Endothelial cell of umbilical vein (primary cell): ENCODE measurements at regions not wholly inside any gene's neighbourhood (a gene's known extent, or its start where the extent isn't known, plus 50 kb on each side); places are given as distances from the start of the nearest gene placed in this dataset.

Experiments
- BruUV-seq: library from RNA; stranded (reverse); fragments of 400-500 nt; replicated peaks from 2 replicates; lab custom pipeline; 2021; lab: Mats Ljungman, UMichigan
- CTCF ChIA-PET: fragments of 300-600, 350-600 bp; sonication (Branson Sonifier 250); formaldehyde crosslinking; loops from one replicate; lab custom pipeline; 2021; ENCODE audit warnings: antibody characterized with exemption, inconsistent platforms; lab: Charles Lee
- POLR2A ChIA-PET: fragments of 300-600, 350-600 bp; sonication (Branson Sonifier 250); formaldehyde crosslinking; loops from one replicate; lab custom pipeline; 2021; ENCODE audit warnings: antibody characterized with exemption, inconsistent platforms; lab: Charles Lee
- DNase-seq: peaks from one replicate; pipeline ENCODE4 v3.0.0-alpha.2; 2011; ENCODE audit warnings: low read depth, low spot score
- FAIRE-seq: peaks from 2 replicates; lab custom pipeline; 2011; peaks lifted over from hg19 to GRCh38; lab: Jason Lieb, UNC
- H2AFZ ChIP-seq: 2 replicates; pipeline ENCODE4 v1.6.0; 2012; ENCODE audit warnings: low read depth, low read length, control low read depth, inconsistent platforms
- H3K27ac ChIP-seq: 2 replicates; pipeline ENCODE4 v1.5.1; 2011; ENCODE audit warnings: low read depth, mild to moderate bottlenecking, control low read depth, low read length, moderate library complexity; ENCODE audit not compliant: insufficient read depth
- H3K27me3 ChIP-seq, 2 experiments: 2 replicates each; pipeline versions ENCODE4 v1.6.0 to v1.6.1; 2011; ENCODE audit warnings: low read length in 2 of 2, mixed read lengths in 1 of 2; ENCODE audit not compliant: control insufficient read depth in 2 of 2, insufficient read depth in 2 of 2
- H3K36me3 ChIP-seq, 2 experiments: 2 replicates in 1 of 2; 3 replicates in 1 of 2; pipeline ENCODE4 v1.5.1; 2011; ENCODE audit warnings: low read length in 2 of 2, mild to moderate bottlenecking in 1 of 2, moderate library complexity in 1 of 2; ENCODE audit not compliant: control insufficient read depth in 2 of 2, insufficient read depth in 2 of 2; ENCODE audit errors: extremely low read depth in 1 of 2
- H3K4me1 ChIP-seq: 3 replicates; pipeline ENCODE4 v1.5.1; 2011; ENCODE audit warnings: mild to moderate bottlenecking, low read length; ENCODE audit not compliant: control insufficient read depth, insufficient read depth; ENCODE audit errors: extremely low read depth
- H3K4me2 ChIP-seq: 2 replicates; pipeline ENCODE4 v1.6.1; 2011; ENCODE audit warnings: low read length, control low read depth, mixed read lengths; ENCODE audit not compliant: insufficient read depth
- H3K4me3 ChIP-seq, 3 experiments: fragments of 200-600 bp in 1 of 3; sonication (generic), shearing (Covaris generic) in 1 of 3; replicated peaks in 1 of 3; 2 replicates each; pipeline ENCODE4 v1.5.1; 2011 to 2016; ENCODE audit warnings: control low read depth in 3 of 3, low read length in 3 of 3, mild to moderate bottlenecking in 2 of 3, inconsistent platforms in 1 of 3, low read depth in 1 of 3, moderate library complexity in 1 of 3; ENCODE audit not compliant: insufficient read depth in 1 of 3
- H3K79me2 ChIP-seq: 2 replicates; pipeline ENCODE4 v1.6.0; 2012; ENCODE audit warnings: low read length, inconsistent platforms; ENCODE audit not compliant: control insufficient read depth, insufficient read depth
- H3K9ac ChIP-seq: replicated peaks from 2 replicates; pipeline ENCODE3; 2011; ENCODE audit warnings: low read length, control low read depth; ENCODE audit not compliant: insufficient read depth; ENCODE audit errors: extremely low read depth
- H3K9me1 ChIP-seq: replicated peaks from 3 replicates; pipeline ENCODE4 v1.6.0; 2011; ENCODE audit warnings: mild to moderate bottlenecking, low read length; ENCODE audit not compliant: control insufficient read depth, insufficient read depth; ENCODE audit errors: extremely low read depth
- H3K9me3 ChIP-seq: replicated peaks from 2 replicates; pipeline ENCODE4 v1.5.1; 2012; ENCODE audit warnings: low read length, inconsistent platforms; ENCODE audit not compliant: control insufficient read depth, insufficient read depth
- H4K20me1 ChIP-seq: replicated peaks from 2 replicates; pipeline ENCODE3; 2011; ENCODE audit warnings: mild to moderate bottlenecking, low read length; ENCODE audit not compliant: control insufficient read depth, insufficient read depth; ENCODE audit errors: extremely low read depth
- EZH2 ChIP-seq: IDR thresholded peaks from 2 replicates; pipeline ENCODE4 v1.6.1; 2012; ENCODE audit warnings: borderline replicate concordance, low read depth, mild to moderate bottlenecking, moderate library complexity, low read length, inconsistent platforms; ENCODE audit not compliant: severe bottlenecking
- FOS ChIP-seq: IDR thresholded peaks from 2 replicates; pipeline ENCODE4 v1.6.1; 2011; ENCODE audit warnings: mild to moderate bottlenecking, low read length, moderate library complexity, borderline replicate concordance; ENCODE audit not compliant: insufficient read depth
- GATA2 ChIP-seq: IDR thresholded peaks from 2 replicates; pipeline ENCODE4 v1.7.0; 2011; ENCODE audit warnings: low read depth, mild to moderate bottlenecking, moderate library complexity, mixed read lengths, low read length; ENCODE audit not compliant: insufficient read length, insufficient read depth
- JUN ChIP-seq: IDR thresholded peaks from 2 replicates; pipeline ENCODE4 v1.6.1; 2011; ENCODE audit warnings: borderline replicate concordance, low read depth; ENCODE audit not compliant: insufficient read length, insufficient read depth
- MYC ChIP-seq: IDR thresholded peaks from one replicate; pipeline ENCODE4 v1.6.1; 2011; ENCODE audit warnings: mild to moderate bottlenecking, low read depth, low read length
- POLR2A ChIP-seq: IDR thresholded peaks from 2 replicates; pipeline ENCODE4 v1.6.1; 2012; ENCODE audit warnings: low read depth, mild to moderate bottlenecking, control low read depth, low read length
- POLR2AphosphoS5 ChIP-seq: IDR thresholded peaks from 2 replicates; pipeline ENCODE4 v1.6.1; 2012; ENCODE audit warnings: low read depth, mild to moderate bottlenecking, control low read depth, low read length, moderate library complexity; ENCODE audit not compliant: insufficient read depth
- dilution Hi-C: fragments of 300-500 bp; cut with MboI; formaldehyde crosslinking; loops from one replicate; pipeline ENCODE4 v1.15.0; 2019; ENCODE audit warnings: low sequenced_read_pairs; ENCODE audit not compliant: extremely low pct_ligation_motif_present
- intact Hi-C: fragments of 100-400 bp; cut with micrococcal nuclease; formaldehyde crosslinking; loops from one replicate; pipeline ENCODE4 v1.10.0; 2022
- TF ChIP-seq, protein P1 (sequence below): IDR thresholded peaks from 2 replicates; pipeline ENCODE4 v1.6.1; 2011; ENCODE audit not compliant: insufficient read depth, insufficient read length
- TF ChIP-seq, protein P2 (sequence below), 2 donors: IDR thresholded peaks; 1 replicate in 1 of 2; 2 replicates in 1 of 2; pipeline ENCODE4 v1.5.1; 2011; ENCODE audit warnings: low read length in 2 of 2, mild to moderate bottlenecking in 2 of 2, moderate library complexity in 2 of 2, control low read depth in 1 of 2, inconsistent platforms in 1 of 2, low read depth in 1 of 2; ENCODE audit not compliant: insufficient read depth in 1 of 2; ENCODE audit errors: extremely low read depth in 1 of 2

DNA sequence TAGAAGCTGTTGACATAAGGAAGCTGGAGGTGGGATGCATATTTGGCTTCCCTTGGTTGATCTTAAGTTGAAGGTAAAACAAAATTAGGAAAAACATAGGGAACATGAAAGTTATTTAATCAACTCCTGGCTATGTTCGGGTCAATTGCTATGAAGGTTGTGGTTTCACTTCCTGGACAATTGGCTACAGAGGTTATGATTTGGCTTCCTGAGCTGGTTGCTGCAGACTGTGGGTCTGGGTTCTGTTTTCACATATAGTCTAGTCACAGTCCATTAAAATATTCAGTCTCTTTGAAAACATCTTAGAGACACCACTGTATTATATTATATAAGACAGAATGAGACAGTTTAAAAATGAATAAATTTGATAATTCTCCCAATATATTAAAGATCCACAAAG lies 895.2 kb upstream of the USP15 start:
- no peaks in the 10 kb centered on the region for H3K36me3 ChIP-seq
- no peak for DNase-seq
- dilution Hi-C loops, result no loop called here
- no peaks in the 10 kb centered on the region for H3K9me1 ChIP-seq
- no peaks in the 10 kb centered on the region for H4K20me1 ChIP-seq
- intact Hi-C loops, result no loop called here
- H3K27ac ChIP-seq, result no peak overlapping the region
- no peaks in the 10 kb centered on the region for H3K27me3 ChIP-seq
- no peaks in the 10 kb centered on the region for H3K79me2 ChIP-seq
- no peaks in the 10 kb centered on the region for H3K4me1 ChIP-seq
- no peak overlapping the region for H3K9ac ChIP-seq
- H3K4me2 ChIP-seq, result no peak overlapping the region
- ChIA-PET POLR2A (no interaction called here), CTCF (no interaction called here)
- BruUV-seq, result no TSS peak
- no peak overlapping the region for H2AFZ ChIP-seq
- H3K4me3 ChIP-seq, result no peak overlapping the region
- no peak for TF ChIP-seq GATA2
- TF ChIP-seq, protein P1, sequence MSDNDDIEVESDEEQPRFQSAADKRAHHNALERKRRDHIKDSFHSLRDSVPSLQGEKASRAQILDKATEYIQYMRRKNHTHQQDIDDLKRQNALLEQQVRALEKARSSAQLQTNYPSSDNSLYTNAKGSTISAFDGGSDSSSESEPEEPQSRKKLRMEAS, result no peak
- no peak for TF ChIP-seq POLR2A
- no peak for TF ChIP-seq FOS
- no peak for TF ChIP-seq EZH2
- no peak for TF ChIP-seq POLR2AphosphoS5
- TF ChIP-seq JUN, result no peak
- no peak for TF ChIP-seq MYC
- TF ChIP-seq, protein P2, sequence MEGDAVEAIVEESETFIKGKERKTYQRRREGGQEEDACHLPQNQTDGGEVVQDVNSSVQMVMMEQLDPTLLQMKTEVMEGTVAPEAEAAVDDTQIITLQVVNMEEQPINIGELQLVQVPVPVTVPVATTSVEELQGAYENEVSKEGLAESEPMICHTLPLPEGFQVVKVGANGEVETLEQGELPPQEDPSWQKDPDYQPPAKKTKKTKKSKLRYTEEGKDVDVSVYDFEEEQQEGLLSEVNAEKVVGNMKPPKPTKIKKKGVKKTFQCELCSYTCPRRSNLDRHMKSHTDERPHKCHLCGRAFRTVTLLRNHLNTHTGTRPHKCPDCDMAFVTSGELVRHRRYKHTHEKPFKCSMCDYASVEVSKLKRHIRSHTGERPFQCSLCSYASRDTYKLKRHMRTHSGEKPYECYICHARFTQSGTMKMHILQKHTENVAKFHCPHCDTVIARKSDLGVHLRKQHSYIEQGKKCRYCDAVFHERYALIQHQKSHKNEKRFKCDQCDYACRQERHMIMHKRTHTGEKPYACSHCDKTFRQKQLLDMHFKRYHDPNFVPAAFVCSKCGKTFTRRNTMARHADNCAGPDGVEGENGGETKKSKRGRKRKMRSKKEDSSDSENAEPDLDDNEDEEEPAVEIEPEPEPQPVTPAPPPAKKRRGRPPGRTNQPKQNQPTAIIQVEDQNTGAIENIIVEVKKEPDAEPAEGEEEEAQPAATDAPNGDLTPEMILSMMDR (IDR thresholded peaks at IDR 0.05; ENCODE audit: extremely low read depth in 1 of 2, insufficient read depth in 1 of 2, low read depth in 1 of 2, low read length in 2 of 2), result no peak
- FAIRE-seq, result no peak
- H3K9me3 ChIP-seq, result no peaks in the 10 kb centered on the region
